ENCODE measurements at regions not wholly inside any gene's neighbourhood (a gene's known extent, or its start where the extent isn't known, plus 50 kb on each side); places are given as distances from the start of the nearest gene placed in this dataset.

- TF ChIP-seq POLR2A (IDR thresholded peaks at IDR 0.05) (no peak), CTCF (IDR thresholded peaks at IDR 0.05) (no peak)
Measured at GRCh38 chr5:125604104-125604503, 819.1 kb upstream of the GRAMD2B start.
